Panc1 (cell line): ENCODE measurements at regions not wholly inside any gene's neighbourhood (a gene's known extent, or its start where the extent isn't known, plus 50 kb on each side); places are given as distances from the start of the nearest gene placed in this dataset.

Experiments used
- ATAC-seq: fragments of 200-7000 bp; cut with Tn5 transposase; 2 replicates; pipeline ENCODE4 v1.9.1; 2020; ENCODE audit warnings: mild to moderate bottlenecking, moderate library complexity
- BruUV-seq: library from RNA; stranded (reverse); fragments of 400-500 nt; replicated peaks from 2 replicates; lab custom pipeline; 2021; lab: Mats Ljungman, UMichigan
- CTCF ChIA-PET: fragments of 300-600 bp; sonication (Branson Sonifier 250); formaldehyde crosslinking; loops from one replicate; lab custom pipeline; 2022; ENCODE audit warnings: antibody characterized with exemption; lab: Charles Lee
- POLR2A ChIA-PET: fragments of 300-600 bp; sonication (Branson Sonifier 250); formaldehyde crosslinking; loops from one replicate; lab custom pipeline; 2022; ENCODE audit warnings: antibody characterized with exemption; lab: Charles Lee
- DNase-seq: peaks from one replicate; pipeline ENCODE4 v3.0.0-alpha.2; 2010; ENCODE audit warnings: low read depth, low spot score
- H3K27ac ChIP-seq: 2 replicates; pipeline ENCODE4 v1.5.1; 2011; ENCODE audit warnings: mild to moderate bottlenecking, low read length, inconsistent platforms
- H3K27me3 ChIP-seq: fragments of 200-500 bp; sonication (Bioruptor generic); 2 replicates; pipeline ENCODE4 v1.6.0; 2014; ENCODE audit warnings: low read length, inconsistent platforms; ENCODE audit not compliant: control insufficient read depth, insufficient read depth
- H3K36me3 ChIP-seq: fragments of 200-500 bp; sonication (Bioruptor generic); 2 replicates; pipeline ENCODE4 v1.5.1; 2014; ENCODE audit warnings: inconsistent platforms, mild to moderate bottlenecking, low read length, moderate library complexity; ENCODE audit not compliant: control insufficient read depth, insufficient read depth
- H3K4me1 ChIP-seq: 2 replicates; pipeline ENCODE4 v1.5.1; 2011; ENCODE audit warnings: inconsistent platforms, mild to moderate bottlenecking, low read length, moderate library complexity; ENCODE audit not compliant: control insufficient read depth, insufficient read depth
- H3K4me3 ChIP-seq, 2 experiments: 2 replicates each; pipeline ENCODE4 v1.5.1; 2011 to 2012; ENCODE audit warnings: low read depth in 2 of 2, low read length in 2 of 2, mild to moderate bottlenecking in 2 of 2, inconsistent platforms in 1 of 2, moderate library complexity in 1 of 2
- H3K9me3 ChIP-seq: fragments of 200-500 bp; sonication (Bioruptor generic); 2 replicates; pipeline ENCODE4 v1.5.1; 2014; ENCODE audit warnings: low read depth, mild to moderate bottlenecking, inconsistent platforms, low read length, moderate library complexity; ENCODE audit not compliant: control insufficient read depth, insufficient read depth
- CTCF ChIP-seq: fragments of 450-650 bp; IDR thresholded peaks from 2 replicates; pipeline ENCODE4 v1.5.1; 2017; ENCODE audit warnings: mild to moderate bottlenecking
- POLR2AphosphoS5 ChIP-seq: IDR thresholded peaks from 2 replicates; pipeline ENCODE4 v1.6.1; 2012; ENCODE audit warnings: mild to moderate bottlenecking, low read depth, low read length, moderate library complexity
- REST ChIP-seq, 2 experiments: IDR thresholded peaks; 2 replicates each; pipeline ENCODE4 v1.6.1; 2011 to 2012; ENCODE audit warnings: low read depth in 2 of 2, control low read depth in 1 of 2, low read length in 1 of 2, mild to moderate bottlenecking in 1 of 2, moderate library complexity in 1 of 2; ENCODE audit not compliant: insufficient read depth in 1 of 2
- SIN3A ChIP-seq: IDR thresholded peaks from 2 replicates; pipeline ENCODE4 v1.6.1; 2012; ENCODE audit warnings: low read depth, mild to moderate bottlenecking, low read length, moderate library complexity, borderline replicate concordance; ENCODE audit not compliant: insufficient read depth
- TCF7L2 ChIP-seq: IDR thresholded peaks from 2 replicates; pipeline ENCODE4 v1.6.1; 2011; ENCODE audit warnings: mild to moderate bottlenecking, low read depth, low read length, inconsistent platforms
- in situ Hi-C: cut with HindIII; loops from 2 replicates; pipeline ENCODE4 v1.10.0; 2016; ENCODE audit warnings: low sequenced_read_pairs, low pct_unique_long_range_greater_than_20kb
- intact Hi-C: fragments of 100-400 bp; cut with micrococcal nuclease; formaldehyde crosslinking; loops from one replicate; pipeline ENCODE4 v1.10.0; 2022; ENCODE audit not compliant: unreplicated experiment

GRCh38 chr5:136435946-136436543 lies 70.7 kb upstream of the TRPC7 start:
- no peaks in the 10 kb centered on the region for H3K36me3 ChIP-seq
- no peak overlapping the region for H3K4me3 ChIP-seq
- no TSS peak for BruUV-seq
- intact Hi-C loops (no loop called here), in situ Hi-C loops (no loop called here)
- H3K27ac ChIP-seq: no peak overlapping the region
- ChIA-PET CTCF (no interaction called here), POLR2A (no interaction called here)
- H3K27me3 ChIP-seq: no peaks in the 10 kb centered on the region
- H3K4me1 ChIP-seq: no peaks in the 10 kb centered on the region
- no peak for ATAC-seq
- H3K9me3 ChIP-seq: no peaks in the 10 kb centered on the region
- no peak for DNase-seq
- TF ChIP-seq CTCF: no peak
- no peak for TF ChIP-seq POLR2AphosphoS5
- TF ChIP-seq TCF7L2: no peak
- TF ChIP-seq REST (IDR thresholded peaks at IDR 0.05; ENCODE audit: insufficient read depth in 1 of 2, low read depth in 2 of 2, low read length in 1 of 2): no peak
- TF ChIP-seq SIN3A: no peak

DNA sequence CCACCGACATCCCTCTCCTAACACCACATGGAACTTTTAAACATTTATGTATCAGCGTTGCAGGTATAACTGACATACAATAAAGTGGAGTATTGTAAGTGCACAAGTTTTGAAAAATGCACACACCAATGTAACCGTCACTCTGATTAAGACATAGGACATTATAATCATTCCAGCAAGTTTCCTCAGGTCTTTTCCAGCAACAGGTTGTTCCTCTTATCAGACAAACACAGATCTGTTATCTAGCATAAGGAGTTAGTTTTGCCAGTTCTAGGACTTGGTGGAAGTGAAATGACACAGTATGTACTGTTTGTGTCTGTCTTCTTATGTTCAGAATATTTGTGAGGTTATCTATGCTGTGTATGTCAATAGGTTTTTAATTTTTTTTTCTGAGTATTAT lies 69.5 kb upstream of the TRPC7 start:
- POLR2A ChIA-PET: no interaction called here
- ATAC-seq: no peak
- Histone ChIP-seq H3K9me3 (no peaks in the 10 kb centered on the region), H3K27me3 (no peaks in the 10 kb centered on the region), H3K36me3 (no peaks in the 10 kb centered on the region), H3K27ac (no peak overlapping the region), H3K4me1 (no peaks in the 10 kb centered on the region), H3K4me3 (no peak overlapping the region)
- intact Hi-C loops: no loop called here
- CTCF ChIA-PET: no interaction called here
- in situ Hi-C loops: no loop called here
- TF ChIP-seq POLR2AphosphoS5: no peak
- no peak for TF ChIP-seq SIN3A
- no peak for TF ChIP-seq TCF7L2
- no peak for TF ChIP-seq REST (IDR thresholded peaks at IDR 0.05; ENCODE audit: insufficient read depth in 1 of 2, low read depth in 2 of 2, low read length in 1 of 2)
- no peak for TF ChIP-seq CTCF
- DNase-seq: no peak
- no TSS peak for BruUV-seq
